ENCODE measurements at regions not wholly inside any gene's neighbourhood (a gene's known extent, or its start where the extent isn't known, plus 50 kb on each side); places are given as distances from the start of the nearest gene placed in this dataset.

DNA sequence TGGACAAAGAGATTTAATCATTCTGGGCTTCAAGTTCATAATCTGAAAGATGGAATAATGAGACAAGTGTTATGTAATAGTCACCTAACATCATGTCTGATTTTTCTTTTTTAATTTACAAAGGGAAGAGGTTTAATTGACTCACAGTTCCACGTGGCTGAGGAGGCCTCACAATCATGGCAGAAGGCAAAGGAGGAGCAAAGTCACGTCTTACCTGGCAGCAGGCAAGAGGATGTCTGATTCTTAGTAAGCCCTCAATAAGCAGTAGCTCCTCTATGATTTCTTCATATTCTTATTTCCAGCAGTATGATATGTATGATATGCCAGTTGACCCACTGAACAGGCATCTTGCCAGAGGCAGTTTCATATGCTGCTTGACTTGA is 152.7 kb downstream of the S1PR1 start:
- no peak for DNase-seq (ENCODE audit: low spot score)

DNA sequence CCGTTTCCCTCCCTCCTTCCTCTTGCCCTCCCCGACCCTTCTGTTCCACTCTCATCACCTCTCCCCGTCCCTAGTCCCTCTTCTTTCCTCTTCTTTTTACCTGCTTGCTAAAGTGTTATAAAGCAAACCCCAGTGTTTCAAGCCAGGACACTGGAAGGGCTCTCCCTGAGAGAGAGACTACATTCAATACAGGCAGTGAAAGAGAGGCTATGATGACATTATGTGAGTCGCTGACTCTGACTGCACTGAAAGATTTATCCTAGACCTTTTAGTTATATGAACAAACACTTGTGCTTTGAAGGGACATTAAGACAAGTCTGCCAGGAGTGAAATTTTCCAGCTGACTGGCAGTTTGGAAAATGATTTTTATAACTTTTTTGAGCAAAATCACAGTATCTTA is 155.7 kb downstream of the S1PR1 start:
- TF ChIP-seq, protein P1, sequence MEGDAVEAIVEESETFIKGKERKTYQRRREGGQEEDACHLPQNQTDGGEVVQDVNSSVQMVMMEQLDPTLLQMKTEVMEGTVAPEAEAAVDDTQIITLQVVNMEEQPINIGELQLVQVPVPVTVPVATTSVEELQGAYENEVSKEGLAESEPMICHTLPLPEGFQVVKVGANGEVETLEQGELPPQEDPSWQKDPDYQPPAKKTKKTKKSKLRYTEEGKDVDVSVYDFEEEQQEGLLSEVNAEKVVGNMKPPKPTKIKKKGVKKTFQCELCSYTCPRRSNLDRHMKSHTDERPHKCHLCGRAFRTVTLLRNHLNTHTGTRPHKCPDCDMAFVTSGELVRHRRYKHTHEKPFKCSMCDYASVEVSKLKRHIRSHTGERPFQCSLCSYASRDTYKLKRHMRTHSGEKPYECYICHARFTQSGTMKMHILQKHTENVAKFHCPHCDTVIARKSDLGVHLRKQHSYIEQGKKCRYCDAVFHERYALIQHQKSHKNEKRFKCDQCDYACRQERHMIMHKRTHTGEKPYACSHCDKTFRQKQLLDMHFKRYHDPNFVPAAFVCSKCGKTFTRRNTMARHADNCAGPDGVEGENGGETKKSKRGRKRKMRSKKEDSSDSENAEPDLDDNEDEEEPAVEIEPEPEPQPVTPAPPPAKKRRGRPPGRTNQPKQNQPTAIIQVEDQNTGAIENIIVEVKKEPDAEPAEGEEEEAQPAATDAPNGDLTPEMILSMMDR (IDR thresholded peaks at IDR 0.05), result no peak
- no peak overlapping the region for H3K4me3 ChIP-seq
- H3K27ac ChIP-seq, result no peak overlapping the region
- no peak for DNase-seq (ENCODE audit: low spot score)

More for the DNA sequence above, 152.7 kb downstream of the S1PR1 start:
- Histone ChIP-seq H3K27ac (no peak overlapping the region), H3K4me3 (no peak overlapping the region)
- TF ChIP-seq, protein P1 (IDR thresholded peaks at IDR 0.05), result no peak

DNA sequence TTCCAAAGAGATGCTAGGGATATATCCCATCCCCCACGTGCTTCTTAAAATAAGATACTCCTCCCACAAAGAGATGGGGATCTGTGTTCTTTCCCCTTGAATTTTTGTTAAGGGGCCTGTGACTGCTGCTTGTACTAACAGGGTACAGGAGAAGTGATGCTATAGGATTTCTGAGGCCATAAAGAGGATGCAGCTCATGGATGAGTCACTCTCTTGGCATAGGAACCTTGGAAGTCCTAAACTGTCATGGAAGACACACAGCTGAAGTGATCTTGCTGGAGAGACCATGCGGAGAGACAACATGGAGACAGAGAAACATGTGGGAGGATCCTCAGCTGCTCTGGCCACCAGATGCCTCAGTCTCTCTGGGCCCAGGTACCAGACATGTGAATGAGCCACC is 157.2 kb downstream of the S1PR1 start:
- TF ChIP-seq, protein P1 (IDR thresholded peaks at IDR 0.05), result no peak
- Histone ChIP-seq H3K27ac (no peak overlapping the region), H3K4me3 (no peak overlapping the region)
- no peak for DNase-seq (ENCODE audit: low spot score)

DNA sequence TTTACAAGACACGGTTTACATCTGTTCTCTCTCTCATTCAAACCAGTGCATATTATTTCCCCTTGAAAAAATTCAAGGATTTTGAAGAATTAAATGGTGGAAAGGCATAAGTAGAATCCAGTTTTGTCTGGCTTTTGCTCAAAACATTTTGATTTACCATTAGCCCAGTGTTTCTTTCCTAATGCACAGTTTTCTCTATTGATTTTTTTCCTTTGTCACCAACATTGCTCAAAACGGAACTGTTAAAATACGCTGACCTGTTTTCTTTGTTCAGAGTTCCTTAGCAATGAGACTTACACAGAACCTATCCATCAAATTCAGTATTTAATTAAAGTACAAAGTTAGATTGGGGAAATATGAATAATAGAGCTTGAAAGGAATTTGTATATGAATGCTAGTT is 162.4 kb downstream of the S1PR1 start:
- H3K27ac ChIP-seq, result no peak overlapping the region
- DNase-seq (ENCODE audit: low spot score), result no peak

DNA sequence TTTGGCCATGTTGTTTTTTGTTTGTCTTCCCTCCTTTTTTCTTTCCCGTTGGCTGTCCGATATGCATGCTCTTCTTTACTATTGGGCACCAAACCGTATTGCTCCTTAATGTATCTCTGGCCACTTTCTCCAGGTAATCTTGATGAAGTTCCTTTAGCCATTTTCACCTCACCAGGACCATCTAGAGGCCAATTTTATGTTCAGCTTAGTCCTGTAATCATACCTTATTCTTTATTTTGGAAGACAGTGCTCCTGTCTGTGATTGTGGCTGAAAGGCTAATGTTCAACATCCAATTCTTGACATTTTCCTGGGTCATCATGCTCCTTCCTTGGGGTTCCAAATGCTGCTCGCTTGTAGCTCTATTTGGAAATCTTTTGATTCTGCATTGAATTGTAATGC is 169.5 kb downstream of the S1PR1 start:
- TF ChIP-seq, protein P1 (IDR thresholded peaks at IDR 0.05), result no peak

More for the DNA sequence above, 162.4 kb downstream of the S1PR1 start:
- TF ChIP-seq, protein P1 (IDR thresholded peaks at IDR 0.05), result no peak
- no peak overlapping the region for H3K4me3 ChIP-seq

DNA sequence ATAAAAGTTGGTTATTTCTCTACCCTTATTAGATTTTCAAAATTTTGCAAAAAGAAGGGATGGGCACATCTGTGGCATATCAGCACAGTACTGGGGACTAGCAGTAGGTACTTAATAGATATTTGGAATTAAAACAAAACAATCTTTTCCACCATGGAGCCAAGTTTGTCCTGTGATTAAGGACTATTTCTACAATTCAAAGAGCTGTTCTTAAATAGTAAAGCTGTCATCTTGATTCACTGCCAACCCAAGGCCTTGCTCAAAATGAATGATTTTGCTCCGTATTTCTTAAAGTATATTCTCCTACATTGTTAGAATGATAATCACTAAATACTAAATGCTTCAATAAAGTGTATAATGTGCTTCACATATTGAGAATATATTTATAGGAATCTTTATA is 169.9 kb downstream of the S1PR1 start:
- no peak for DNase-seq (ENCODE audit: low spot score)
- H3K4me3 ChIP-seq, result no peak overlapping the region
- TF ChIP-seq, protein P1 (IDR thresholded peaks at IDR 0.05), result no peak
- H3K27ac ChIP-seq, result no peak overlapping the region

More for the DNA sequence above, 169.5 kb downstream of the S1PR1 start:
- no peak for DNase-seq (ENCODE audit: low spot score)
- Histone ChIP-seq H3K27ac (no peak overlapping the region), H3K4me3 (no peak overlapping the region)

DNA sequence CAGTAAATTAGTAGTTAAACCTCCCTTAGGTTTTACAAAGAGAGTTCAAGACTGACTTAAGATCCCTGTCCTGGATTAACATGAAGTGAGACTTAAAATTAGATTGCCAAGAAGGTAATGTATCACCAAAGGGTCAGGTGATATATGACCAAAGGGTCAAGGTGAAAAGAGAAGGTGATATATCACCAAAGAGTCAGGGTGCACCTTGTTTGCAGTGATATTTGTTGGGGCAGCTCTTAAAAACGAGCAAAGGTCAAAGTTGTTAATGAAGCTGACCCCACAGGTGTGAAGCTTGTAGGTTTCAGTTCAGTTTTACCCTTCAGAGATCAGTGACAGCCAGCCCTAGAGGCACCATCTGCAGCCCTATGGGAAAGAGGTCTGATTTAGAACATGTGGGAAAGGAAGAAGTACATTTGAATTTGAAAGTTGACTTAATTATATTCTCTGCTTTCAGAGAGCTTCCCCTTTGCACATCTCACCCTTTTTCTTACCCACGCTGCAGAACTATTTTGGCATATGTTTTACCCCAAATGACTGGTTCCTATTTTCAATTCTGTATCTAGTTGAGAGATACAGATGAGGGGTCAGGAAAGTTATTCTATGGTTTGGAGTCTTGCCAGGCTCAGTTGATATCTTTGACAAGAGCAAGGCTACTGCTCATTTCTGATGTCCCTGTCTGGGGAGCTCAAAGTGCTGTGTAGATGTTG is 170.8 kb downstream of the S1PR1 start:
- no peak overlapping the region for H3K4me3 ChIP-seq

More for the DNA sequence above, 170.8 kb downstream of the S1PR1 start:
- H3K27ac ChIP-seq, result no peak overlapping the region
- TF ChIP-seq, protein P1 (IDR thresholded peaks at IDR 0.05), result no peak
- DNase-seq (ENCODE audit: low spot score), result no peak
